ENCODE measurements at regions not wholly inside any gene's neighbourhood (a gene's known extent, or its start where the extent isn't known, plus 50 kb on each side); places are given as distances from the start of the nearest gene placed in this dataset.

GRCh38 chr3:35565048-35565447 is 74.3 kb upstream of the ARPP21 start:
- H3K27ac Mint-ChIP-seq: no peak overlapping the region
- CTCF ChIA-PET: no interaction called here
- DNase-seq (ENCODE audit: low spot score) (no peak), ATAC-seq (no peak)
- POLR2A ChIA-PET: no interaction called here
- no peaks in the 10 kb centered on the region for H3K4me1 Mint-ChIP-seq
- no peaks in the 10 kb centered on the region for H3K36me3 Mint-ChIP-seq
- no peaks in the 10 kb centered on the region for H3K9me3 Mint-ChIP-seq
- H3K27me3 Mint-ChIP-seq (ENCODE audit: low read depth): peaks cover 2% of the 10 kb centered on the region; the same call in 1 of the 2 replicates
- no peak overlapping the region for H3K4me3 Mint-ChIP-seq
- no peak for TF ChIP-seq E2F1 (CRISPR knock-in tag; IDR thresholded peaks at IDR 0.05)

All from WTC11 (cell line).